ENCODE measurements at regions not wholly inside any gene's neighbourhood (a gene's known extent, or its start where the extent isn't known, plus 50 kb on each side); places are given as distances from the start of the nearest gene placed in this dataset.
"Not testable (repeated sequence)": the region's sequence is repeated elsewhere in the genome, so short reads cannot be mapped to it uniquely, and the experiment has no call there.

- no peak for DNase-seq (ENCODE audit: low read depth)
- TF ChIP-seq CTCF (conservative IDR thresholded peaks at IDR 0.05; ENCODE audit: low read length): no peak
- no peak overlapping the region for H3K4me3 ChIP-seq (ENCODE audit: low read length)
Measured at GRCh38 chr5:109994135-109994534, 304.4 kb downstream of the MAN2A1 start.

GRCh38 chr5:109996246-109996645, 306.5 kb downstream of the MAN2A1 start:
- H3K4me3 ChIP-seq (ENCODE audit: low read length): no peak overlapping the region
- no peak for DNase-seq (ENCODE audit: low read depth)
- no peak for TF ChIP-seq CTCF (conservative IDR thresholded peaks at IDR 0.05; ENCODE audit: low read length)

- H3K4me3 ChIP-seq (ENCODE audit: low read length): no peak overlapping the region
- no peak for DNase-seq (ENCODE audit: low read depth)
- TF ChIP-seq CTCF (conservative IDR thresholded peaks at IDR 0.05; ENCODE audit: low read length): no peak
Measured at GRCh38 chr5:109997161-109997560, 307.4 kb downstream of the MAN2A1 start.

- H3K4me3 ChIP-seq (ENCODE audit: low read length): no peak overlapping the region
- DNase-seq (ENCODE audit: low read depth): no peak
- no peak for TF ChIP-seq CTCF (conservative IDR thresholded peaks at IDR 0.05; ENCODE audit: low read length)
Measured at GRCh38 chr5:109998208-109998607, 308.5 kb downstream of the MAN2A1 start.

GRCh38 chr5:109998726-109999125, 309.0 kb downstream of the MAN2A1 start:
- TF ChIP-seq CTCF (conservative IDR thresholded peaks at IDR 0.05; ENCODE audit: low read length): no peak
- no peak for DNase-seq (ENCODE audit: low read depth)
- no peak overlapping the region for H3K4me3 ChIP-seq (ENCODE audit: low read length)

GRCh38 chr5:110001648-110002047, 311.9 kb downstream of the MAN2A1 start:
- TF ChIP-seq CTCF (conservative IDR thresholded peaks at IDR 0.05; ENCODE audit: low read length): no peak
- DNase-seq (ENCODE audit: low read depth): no peak
- H3K4me3 ChIP-seq (ENCODE audit: low read length): no peak overlapping the region

GRCh38 chr5:110002652-110003051, 312.9 kb downstream of the MAN2A1 start:
- no peak for DNase-seq (ENCODE audit: low read depth)
- TF ChIP-seq CTCF (conservative IDR thresholded peaks at IDR 0.05; ENCODE audit: low read length): no peak
- H3K4me3 ChIP-seq (ENCODE audit: low read length): no peak overlapping the region

GRCh38 chr5:110005907-110006562, 316.3 kb downstream of the MAN2A1 start:
- H3K4me3 ChIP-seq (ENCODE audit: low read length); DNase-seq (ENCODE audit: low read depth): not testable (repeated sequence)
